HL-60 (cell line): ENCODE measurements at regions not wholly inside any gene's neighbourhood (a gene's known extent, or its start where the extent isn't known, plus 50 kb on each side); places are given as distances from the start of the nearest gene placed in this dataset.

Experiments
- SPI1 ChIP-seq: IDR thresholded peaks from 2 replicates; pipeline ENCODE4 v1.6.1; 2012; ENCODE audit warnings: low read depth, mild to moderate bottlenecking, borderline replicate concordance
- TF ChIP-seq, protein P1 (sequence below): IDR thresholded peaks from one replicate; pipeline ENCODE4 v1.5.1; 2011; ENCODE audit warnings: low read length, control low read depth, inconsistent platforms; ENCODE audit not compliant: insufficient read depth

DNA sequence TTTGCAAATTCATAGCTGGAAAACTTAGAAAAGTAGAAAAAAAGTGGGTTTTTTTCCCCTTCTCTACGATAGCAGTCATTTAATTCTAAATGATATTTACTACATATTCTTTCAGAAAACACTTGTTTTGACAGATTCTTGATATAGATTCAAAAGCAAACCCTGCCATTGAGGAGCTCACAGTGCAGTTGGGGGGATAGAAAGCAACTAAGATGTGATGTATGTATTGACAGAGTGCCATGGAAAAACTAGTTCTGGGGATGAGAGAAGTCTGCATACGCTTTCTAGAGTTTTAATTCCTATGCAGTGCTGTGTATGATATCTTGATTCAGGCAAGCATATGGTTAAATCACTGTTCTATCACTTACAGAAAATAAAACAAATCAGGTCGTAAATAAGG, 436.6 kb upstream of the GHITM start:
- TF ChIP-seq, protein P1, sequence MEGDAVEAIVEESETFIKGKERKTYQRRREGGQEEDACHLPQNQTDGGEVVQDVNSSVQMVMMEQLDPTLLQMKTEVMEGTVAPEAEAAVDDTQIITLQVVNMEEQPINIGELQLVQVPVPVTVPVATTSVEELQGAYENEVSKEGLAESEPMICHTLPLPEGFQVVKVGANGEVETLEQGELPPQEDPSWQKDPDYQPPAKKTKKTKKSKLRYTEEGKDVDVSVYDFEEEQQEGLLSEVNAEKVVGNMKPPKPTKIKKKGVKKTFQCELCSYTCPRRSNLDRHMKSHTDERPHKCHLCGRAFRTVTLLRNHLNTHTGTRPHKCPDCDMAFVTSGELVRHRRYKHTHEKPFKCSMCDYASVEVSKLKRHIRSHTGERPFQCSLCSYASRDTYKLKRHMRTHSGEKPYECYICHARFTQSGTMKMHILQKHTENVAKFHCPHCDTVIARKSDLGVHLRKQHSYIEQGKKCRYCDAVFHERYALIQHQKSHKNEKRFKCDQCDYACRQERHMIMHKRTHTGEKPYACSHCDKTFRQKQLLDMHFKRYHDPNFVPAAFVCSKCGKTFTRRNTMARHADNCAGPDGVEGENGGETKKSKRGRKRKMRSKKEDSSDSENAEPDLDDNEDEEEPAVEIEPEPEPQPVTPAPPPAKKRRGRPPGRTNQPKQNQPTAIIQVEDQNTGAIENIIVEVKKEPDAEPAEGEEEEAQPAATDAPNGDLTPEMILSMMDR, result no peak
- no peak for TF ChIP-seq SPI1
